GM20431 (cell line): ENCODE measurements at regions not wholly inside any gene's neighbourhood (a gene's known extent, or its start where the extent isn't known, plus 50 kb on each side); places are given as distances from the start of the nearest gene placed in this dataset.

Experiments used
- in situ Hi-C: fragments of 300-500 bp; cut with MseI, MboI; formaldehyde crosslinking; loops from one replicate; pipeline ENCODE4 v1.15.0; 2020; ENCODE audit warnings: low sequenced_read_pairs; ENCODE audit not compliant: unreplicated experiment

- in situ Hi-C loops = no loop called here
These were observed 151.1 kb upstream of the TSHZ3 start for GRCh38 chr19:31500197-31500830.

- in situ Hi-C loops = no loop called here
These were observed 151.7 kb upstream of the TSHZ3 start for GRCh38 chr19:31500946-31501345.

GRCh38 chr19:31501427-31502195 lies 152.4 kb upstream of the TSHZ3 start:
- in situ Hi-C loops = no loop called here

DNA sequence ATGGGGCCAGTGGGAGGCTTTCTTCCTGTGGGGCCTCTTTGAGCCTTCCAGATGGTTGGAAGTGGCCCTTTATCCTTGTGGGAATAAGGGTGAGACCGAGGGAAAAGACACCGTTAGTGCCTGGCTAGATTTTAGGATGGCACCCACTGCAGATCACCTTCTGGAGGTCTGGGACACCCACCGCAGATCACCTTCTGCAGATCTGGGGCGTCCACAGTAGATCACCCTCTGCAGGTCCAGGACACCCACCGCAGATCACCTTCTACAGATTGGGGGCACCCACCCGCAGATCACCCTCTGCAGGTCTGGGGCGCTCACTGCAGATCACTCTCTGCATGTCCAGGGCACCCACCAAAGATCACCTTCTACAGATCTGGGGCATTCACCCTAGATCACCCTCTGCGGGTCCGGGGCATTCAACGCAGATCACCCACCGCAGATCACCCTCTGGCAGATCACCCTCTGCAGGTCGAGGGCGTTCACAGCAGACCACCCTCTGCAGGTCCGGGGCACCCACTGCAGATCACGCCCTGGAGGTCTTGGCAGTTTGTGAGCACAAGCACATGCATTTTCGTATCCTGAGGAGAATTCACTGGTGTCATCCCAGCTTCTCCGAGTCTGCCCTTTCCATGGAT lies 153.4 kb upstream of the TSHZ3 start:
- in situ Hi-C loops = no loop called here

DNA sequence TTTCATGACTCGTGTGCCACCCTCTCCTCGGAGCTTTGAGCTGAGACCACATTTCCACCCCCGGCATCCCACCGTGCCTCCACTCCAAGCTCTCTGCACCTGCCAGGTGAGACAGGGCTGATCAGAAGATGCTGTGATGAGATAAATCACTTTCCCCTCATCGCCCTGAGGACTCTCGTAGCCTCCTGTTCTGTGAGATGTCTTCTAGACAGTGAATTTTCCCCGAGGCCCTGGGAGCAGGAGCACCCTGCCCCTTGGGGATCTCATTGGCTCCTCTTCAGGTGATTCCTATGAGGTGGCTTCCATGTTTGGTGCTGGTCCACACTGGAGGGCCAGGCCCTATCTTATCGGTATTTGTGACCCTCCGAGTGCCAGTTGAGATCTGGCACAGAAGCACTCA lies 154.0 kb upstream of the TSHZ3 start:
- in situ Hi-C loops = no loop called here

DNA sequence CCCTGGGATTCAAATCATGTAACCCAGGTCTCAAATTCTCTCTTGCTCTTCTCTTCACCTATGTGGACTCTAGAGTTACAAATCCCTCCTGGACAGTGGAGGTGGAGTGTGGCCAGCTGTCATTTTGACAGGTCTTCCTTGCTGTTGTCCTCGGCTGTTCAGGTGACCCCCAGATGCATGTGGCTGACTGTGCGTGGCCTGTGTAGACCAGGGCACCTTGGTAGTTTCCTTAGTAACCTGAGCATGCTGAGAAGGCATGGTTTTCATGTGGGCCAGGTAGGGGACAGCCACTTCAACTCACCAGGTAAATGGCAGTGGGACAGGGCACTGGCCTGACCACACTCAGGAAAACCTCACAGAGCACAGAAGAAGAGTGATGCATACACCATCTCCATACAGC lies 155.0 kb upstream of the TSHZ3 start:
- in situ Hi-C loops = no loop called here

- in situ Hi-C loops = no loop called here
These were observed 156.3 kb upstream of the TSHZ3 start for GRCh38 chr19:31505596-31505910.

GRCh38 chr19:31506102-31506501 lies 156.9 kb upstream of the TSHZ3 start:
- in situ Hi-C loops = no loop called here

- in situ Hi-C loops = no loop called here
These were observed 161.4 kb upstream of the TSHZ3 start for GRCh38 chr19:31510635-31511034.

- in situ Hi-C loops = no loop called here
These were observed 161.9 kb upstream of the TSHZ3 start for GRCh38 chr19:31511098-31511497.

DNA sequence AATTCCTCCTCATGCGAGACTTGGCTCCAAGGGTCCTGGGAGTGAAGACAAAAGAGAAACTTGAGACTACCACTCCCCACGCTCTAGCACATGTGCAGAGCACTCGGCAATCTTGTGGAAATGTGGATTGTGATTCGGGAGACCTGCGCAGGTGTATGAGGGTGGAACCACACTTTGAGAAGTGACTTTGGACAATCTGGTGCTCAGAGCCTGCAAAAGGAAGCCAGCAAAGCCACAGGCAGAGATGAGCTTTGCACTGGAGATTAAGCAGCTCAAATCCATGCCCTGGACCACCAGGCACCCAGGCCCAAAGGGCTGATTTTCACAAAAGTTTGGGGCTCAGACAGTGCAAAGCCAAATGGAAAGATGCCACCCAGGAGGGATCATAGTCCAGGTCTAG lies 162.5 kb upstream of the TSHZ3 start:
- in situ Hi-C loops = no loop called here

DNA sequence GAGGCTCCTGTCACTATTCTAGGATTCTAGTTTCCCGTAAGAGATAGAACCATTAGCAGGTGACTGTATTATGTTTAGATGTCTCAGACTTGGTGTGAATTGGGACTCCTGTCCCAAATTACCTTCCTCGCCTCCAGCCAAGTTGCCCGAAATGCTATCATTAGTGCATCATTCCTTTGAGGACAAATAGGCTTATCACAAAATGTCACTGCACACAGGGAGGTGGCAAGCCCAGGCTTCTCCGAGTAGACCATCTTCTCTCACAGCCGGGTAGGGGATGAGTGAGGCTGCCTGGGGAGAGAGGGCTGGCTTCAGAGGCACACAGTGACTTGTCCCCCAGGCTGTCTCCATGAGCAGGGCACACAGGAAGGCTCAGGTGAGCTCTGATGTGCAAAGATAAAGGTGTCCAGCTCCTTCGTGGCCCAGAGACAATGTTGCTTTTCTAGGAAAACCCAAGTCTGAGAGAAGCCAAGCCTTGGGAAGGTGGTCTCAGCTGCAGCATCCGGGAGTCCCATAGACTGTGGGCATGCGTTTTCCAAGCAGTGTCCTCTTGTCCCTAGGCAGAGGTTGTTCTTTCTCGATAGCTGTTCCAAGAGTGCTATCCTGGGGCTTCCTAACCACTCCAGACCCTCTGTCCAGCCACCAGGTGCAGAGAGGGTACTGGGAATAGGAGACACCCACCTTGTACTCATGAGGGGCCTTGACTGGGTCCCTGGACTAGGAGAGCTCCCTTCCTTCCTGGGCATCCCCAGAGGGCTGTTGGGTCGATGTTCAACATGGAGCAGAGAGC lies 163.1 kb upstream of the TSHZ3 start:
- in situ Hi-C loops = no loop called here

GRCh38 chr19:31513841-31514240 lies 164.6 kb upstream of the TSHZ3 start:
- in situ Hi-C loops = no loop called here

GRCh38 chr19:31515931-31516330 lies 166.7 kb upstream of the TSHZ3 start:
- in situ Hi-C loops = no loop called here

- in situ Hi-C loops = no loop called here
These were observed 167.5 kb upstream of the TSHZ3 start for GRCh38 chr19:31516756-31517155.

DNA sequence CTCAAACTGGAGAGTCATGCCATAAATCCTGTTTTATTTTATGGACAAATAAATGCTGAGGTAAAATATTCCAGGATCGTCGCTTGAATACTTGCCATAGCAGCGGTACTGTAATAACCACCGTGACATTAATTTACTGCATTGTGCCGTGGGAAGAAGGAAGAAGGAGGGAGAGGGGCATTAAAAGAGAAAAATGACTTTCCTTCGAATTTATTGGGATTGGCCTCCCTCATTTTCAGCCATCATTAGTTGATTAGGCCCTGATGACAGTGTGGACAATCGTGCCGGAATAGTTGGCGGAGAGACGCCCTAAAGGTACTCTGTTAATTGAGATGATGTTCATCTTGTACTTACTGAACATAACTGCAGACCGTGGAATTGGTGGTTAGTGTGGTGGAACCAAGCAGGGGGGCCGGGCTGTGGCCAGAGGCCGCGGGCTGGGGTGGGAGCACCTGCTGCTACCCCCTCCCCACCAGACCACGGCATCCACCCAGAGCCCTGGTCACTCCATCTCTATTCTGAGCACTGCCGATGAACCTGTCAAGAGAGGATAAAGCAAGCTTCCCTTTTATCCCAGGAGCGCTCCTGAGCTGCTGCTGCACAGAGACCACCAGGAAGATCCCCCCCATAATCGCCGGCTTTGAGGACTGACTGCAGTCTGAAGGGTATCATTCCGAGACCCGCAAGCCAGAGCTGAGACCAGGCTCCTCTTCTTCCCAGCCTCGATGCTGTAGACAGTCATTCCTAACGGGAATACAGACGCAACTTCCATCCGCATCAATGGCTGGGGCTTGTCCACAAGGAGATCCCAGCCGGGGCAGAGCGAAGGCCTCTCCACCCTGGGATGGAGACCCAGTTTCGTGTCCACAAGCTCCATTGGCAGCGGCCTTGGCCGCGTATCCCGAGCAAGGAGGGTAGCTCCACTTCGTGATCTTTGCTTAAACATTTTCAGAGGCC lies 168.3 kb upstream of the TSHZ3 start:
- in situ Hi-C loops = no loop called here

GRCh38 chr19:31518216-31519020 lies 169.2 kb upstream of the TSHZ3 start:
- in situ Hi-C loops = no loop called here

DNA sequence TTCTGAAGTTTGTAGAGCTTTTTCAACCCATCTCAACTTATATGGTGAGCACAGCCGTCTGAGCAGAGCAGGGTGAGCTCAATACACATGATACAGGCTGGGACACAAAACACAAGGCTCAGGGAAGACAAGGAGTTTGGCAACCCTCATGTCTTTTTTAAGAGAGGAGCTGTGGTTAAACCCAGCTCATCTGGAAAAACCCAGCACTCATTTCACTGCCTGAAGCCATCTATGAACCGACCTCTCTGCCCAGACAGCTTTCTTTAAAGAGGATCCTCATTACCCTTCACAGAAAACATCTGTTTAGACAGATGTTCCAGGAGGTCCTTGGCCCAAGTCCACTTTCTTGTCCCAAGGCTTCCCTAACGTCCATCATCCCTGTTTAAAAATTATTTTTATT lies 170.0 kb upstream of the TSHZ3 start:
- in situ Hi-C loops = no loop called here

- in situ Hi-C loops = no loop called here
These were observed 170.7 kb upstream of the TSHZ3 start for GRCh38 chr19:31519908-31520307.
